Choroid plexus epithelial cell (primary cell): ENCODE measurements at regions not wholly inside any gene's neighbourhood (a gene's known extent, or its start where the extent isn't known, plus 50 kb on each side); places are given as distances from the start of the nearest gene placed in this dataset.

Experiments used
- DNase-seq: peaks from one replicate; pipeline ENCODE4 v3.0.0-alpha.2; 2010; ENCODE audit warnings: low read depth
- H3K4me3 ChIP-seq: 2 replicates; pipeline ENCODE4 v1.5.1; 2011; ENCODE audit warnings: low read depth, mild to moderate bottlenecking, control low read depth, low read length, moderate library complexity
- CTCF ChIP-seq: conservative IDR thresholded peaks from 2 replicates; pipeline ENCODE4 v1.5.1; 2011; ENCODE audit warnings: low read depth, mild to moderate bottlenecking, control low read depth, inconsistent platforms, low read length, moderate library complexity

GRCh38 chr11:120040151-120040840 lies 97.6 kb downstream of the TRIM29 start:
- DNase-seq, result no peak
- no peak for TF ChIP-seq CTCF
- no peak overlapping the region for H3K4me3 ChIP-seq

- no peak for TF ChIP-seq CTCF
- no peak overlapping the region for H3K4me3 ChIP-seq
- no peak for DNase-seq
Measured at GRCh38 chr11:120039039-120039438, 98.9 kb downstream of the TRIM29 start.

- no peak overlapping the region for H3K4me3 ChIP-seq
- TF ChIP-seq CTCF, result no peak
- no peak for DNase-seq
Measured at GRCh38 chr11:120037111-120037510, 100.8 kb downstream of the TRIM29 start.

- TF ChIP-seq CTCF, result no peak
- no peak for DNase-seq
- H3K4me3 ChIP-seq, result no peak overlapping the region
Measured at GRCh38 chr11:120035756-120036155, 102.2 kb downstream of the TRIM29 start.

GRCh38 chr11:120034881-120035630 lies 102.9 kb downstream of the TRIM29 start:
- DNase-seq, result no peak
- no peak for TF ChIP-seq CTCF
- H3K4me3 ChIP-seq, result no peak overlapping the region

GRCh38 chr11:120034176-120034875 lies 103.6 kb downstream of the TRIM29 start:
- DNase-seq, result no peak
- no peak for TF ChIP-seq CTCF

More at GRCh38 chr11:120034176-120034875, 103.6 kb downstream of the TRIM29 start:
- H3K4me3 ChIP-seq, result no peak overlapping the region
